ENCODE measurements at regions not wholly inside any gene's neighbourhood (a gene's known extent, or its start where the extent isn't known, plus 50 kb on each side); places are given as distances from the start of the nearest gene placed in this dataset.

DNA sequence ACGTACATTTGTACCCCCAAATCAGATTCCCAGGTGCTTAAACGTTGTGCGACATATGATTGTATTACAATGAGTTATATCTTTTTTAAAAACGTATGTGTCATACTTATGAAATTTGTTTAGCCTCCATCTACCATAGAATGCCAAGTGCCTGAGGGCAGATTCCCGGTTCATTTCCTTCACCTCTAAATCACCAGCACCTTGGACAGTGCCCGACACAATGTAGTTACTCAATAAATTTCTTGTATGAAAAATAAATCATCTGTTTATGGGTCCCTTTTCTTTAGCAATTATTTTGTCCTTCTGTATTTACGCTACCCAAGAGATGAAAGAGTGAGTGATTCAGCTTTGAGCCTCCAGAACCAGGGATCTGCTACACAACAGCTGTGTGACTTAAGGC is 157.4 kb downstream of the TBX5 start:
- Histone ChIP-seq H3K4me3 (ENCODE audit: low read length) (no peak overlapping the region), H2AFZ (ENCODE audit: low read depth, low read length) (no peak overlapping the region), H3K9me2 (ENCODE audit: insufficient read depth, low read length) (no peaks in the 10 kb centered on the region), H3K9me3 (ENCODE audit: low read length) (no peaks in the 10 kb centered on the region), H3K36me3 (ENCODE audit: insufficient read depth, low read length) (no peaks in the 10 kb centered on the region), H3F3A (ENCODE audit: insufficient read depth, low read length, poor library complexity, severe bottlenecking) (no peaks in the 10 kb centered on the region), H4K20me1 (ENCODE audit: insufficient read depth) (no peaks in the 10 kb centered on the region), H3K79me2 (replicated peaks; ENCODE audit: insufficient read depth, low read length) (no peaks in the 10 kb centered on the region), H3K9ac (ENCODE audit: low read length) (no peak overlapping the region), H3K4me2 (ENCODE audit: low read length) (no peak overlapping the region), H3K27ac (ENCODE audit: low read length) (no peak overlapping the region), H3K27me3 (ENCODE audit: insufficient read depth, low read depth, low read length) (no peaks in the 10 kb centered on the region)
- TF ChIP-seq REST (IDR thresholded peaks at IDR 0.05; ENCODE audit: borderline replicate concordance) = no peak
- TF ChIP-seq EZH2 (IDR thresholded peaks at IDR 0.05; ENCODE audit: borderline replicate concordance, insufficient read depth, low read length, poor library complexity, severe bottlenecking) = no peak
- no peak for TF ChIP-seq MXI1 (conservative IDR thresholded peaks at IDR 0.05; ENCODE audit: poor library complexity, severe bottlenecking)
- TF ChIP-seq TAF1 (IDR thresholded peaks at IDR 0.05; ENCODE audit: low read depth) = no peak
- TF ChIP-seq EP300 (conservative IDR thresholded peaks at IDR 0.05; ENCODE audit: poor library complexity, severe bottlenecking) = no peak
- no peak for TF ChIP-seq SMC3 (conservative IDR thresholded peaks at IDR 0.05; ENCODE audit: poor library complexity)
- no peak for TF ChIP-seq POLR2AphosphoS5 (IDR thresholded peaks at IDR 0.05)
- TF ChIP-seq CTCF (IDR thresholded peaks at IDR 0.05; ENCODE audit: poor library complexity, severe bottlenecking) = no peak
- no peak for TF ChIP-seq RAD21 (conservative IDR thresholded peaks at IDR 0.05)

DNA sequence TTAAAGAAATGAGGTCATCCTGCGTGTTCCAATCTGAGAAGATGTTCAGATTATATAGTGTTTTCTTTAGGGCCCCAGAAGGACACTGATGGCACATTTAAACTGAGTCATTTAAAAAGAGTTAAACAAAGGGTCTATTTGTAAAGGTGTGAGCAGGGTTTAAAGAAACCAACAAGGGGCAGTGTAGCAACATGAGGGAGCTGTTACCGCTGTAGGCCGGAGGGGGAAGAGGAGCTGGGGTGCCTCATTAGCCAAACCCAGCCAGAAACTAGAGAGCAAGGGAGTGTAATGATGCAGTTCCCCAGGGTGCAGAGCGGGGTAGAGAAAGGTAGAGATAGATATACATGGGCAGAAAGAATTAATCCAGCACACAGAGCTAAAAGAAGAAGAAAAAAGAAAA is 160.4 kb downstream of the TBX5 start:
- Histone ChIP-seq H3K4me2 (ENCODE audit: low read length) (no peak overlapping the region), H3K27me3 (ENCODE audit: insufficient read depth, low read depth, low read length) (no peaks in the 10 kb centered on the region), H3F3A (ENCODE audit: insufficient read depth, low read length, poor library complexity, severe bottlenecking) (no peaks in the 10 kb centered on the region), H3K4me3 (ENCODE audit: low read length) (no peak overlapping the region), H3K36me3 (ENCODE audit: insufficient read depth, low read length) (no peaks in the 10 kb centered on the region), H3K9me3 (ENCODE audit: low read length) (no peaks in the 10 kb centered on the region), H3K79me2 (replicated peaks; ENCODE audit: insufficient read depth, low read length) (no peaks in the 10 kb centered on the region), H3K9me2 (ENCODE audit: insufficient read depth, low read length) (no peaks in the 10 kb centered on the region), H2AFZ (ENCODE audit: low read depth, low read length) (no peak overlapping the region), H4K20me1 (ENCODE audit: insufficient read depth) (no peaks in the 10 kb centered on the region), H3K9ac (ENCODE audit: low read length) (no peak overlapping the region), H3K27ac (ENCODE audit: low read length) (no peak overlapping the region)
- TF ChIP-seq SMC3 (conservative IDR thresholded peaks at IDR 0.05; ENCODE audit: poor library complexity) = no peak
- TF ChIP-seq MXI1 (conservative IDR thresholded peaks at IDR 0.05; ENCODE audit: poor library complexity, severe bottlenecking) = no peak
- no peak for TF ChIP-seq POLR2AphosphoS5 (IDR thresholded peaks at IDR 0.05)
- no peak for TF ChIP-seq CTCF (IDR thresholded peaks at IDR 0.05; ENCODE audit: poor library complexity, severe bottlenecking)
- TF ChIP-seq EZH2 (IDR thresholded peaks at IDR 0.05; ENCODE audit: borderline replicate concordance, insufficient read depth, low read length, poor library complexity, severe bottlenecking) = no peak
- TF ChIP-seq RAD21 (conservative IDR thresholded peaks at IDR 0.05) = no peak
- no peak for TF ChIP-seq EP300 (conservative IDR thresholded peaks at IDR 0.05; ENCODE audit: poor library complexity, severe bottlenecking)
- no peak for TF ChIP-seq TAF1 (IDR thresholded peaks at IDR 0.05; ENCODE audit: low read depth)
- no peak for TF ChIP-seq REST (IDR thresholded peaks at IDR 0.05; ENCODE audit: borderline replicate concordance)

Measured in neural cell (in vitro differentiated cells).